ENCODE measurements at regions not wholly inside any gene's neighbourhood (a gene's known extent, or its start where the extent isn't known, plus 50 kb on each side); places are given as distances from the start of the nearest gene placed in this dataset.

- DNase-seq, result no peak
Observed at GRCh38 chr6:134744301-134744700, 205.6 kb downstream of the ALDH8A1 start.

DNA sequence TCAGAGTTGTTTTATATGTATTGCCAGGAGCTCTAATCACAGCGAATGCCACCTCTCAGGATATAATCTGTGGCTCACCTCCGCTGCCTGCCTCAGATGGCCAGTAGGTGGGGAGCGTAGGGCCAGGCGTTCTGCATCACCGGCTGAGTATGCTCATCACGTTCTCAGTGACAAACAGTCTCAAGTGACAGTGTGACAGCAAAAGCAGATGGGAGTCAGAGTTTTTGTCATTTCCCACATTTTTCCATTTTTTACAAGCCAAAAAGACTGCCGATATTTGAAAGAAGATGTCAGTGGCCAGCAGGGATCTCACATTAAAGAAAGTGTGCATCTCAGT lies 208.7 kb downstream of the ALDH8A1 start:
- DNase-seq, result peak in 36 of 56 donors; percentile 2 to 77 (median 21)

DNA sequence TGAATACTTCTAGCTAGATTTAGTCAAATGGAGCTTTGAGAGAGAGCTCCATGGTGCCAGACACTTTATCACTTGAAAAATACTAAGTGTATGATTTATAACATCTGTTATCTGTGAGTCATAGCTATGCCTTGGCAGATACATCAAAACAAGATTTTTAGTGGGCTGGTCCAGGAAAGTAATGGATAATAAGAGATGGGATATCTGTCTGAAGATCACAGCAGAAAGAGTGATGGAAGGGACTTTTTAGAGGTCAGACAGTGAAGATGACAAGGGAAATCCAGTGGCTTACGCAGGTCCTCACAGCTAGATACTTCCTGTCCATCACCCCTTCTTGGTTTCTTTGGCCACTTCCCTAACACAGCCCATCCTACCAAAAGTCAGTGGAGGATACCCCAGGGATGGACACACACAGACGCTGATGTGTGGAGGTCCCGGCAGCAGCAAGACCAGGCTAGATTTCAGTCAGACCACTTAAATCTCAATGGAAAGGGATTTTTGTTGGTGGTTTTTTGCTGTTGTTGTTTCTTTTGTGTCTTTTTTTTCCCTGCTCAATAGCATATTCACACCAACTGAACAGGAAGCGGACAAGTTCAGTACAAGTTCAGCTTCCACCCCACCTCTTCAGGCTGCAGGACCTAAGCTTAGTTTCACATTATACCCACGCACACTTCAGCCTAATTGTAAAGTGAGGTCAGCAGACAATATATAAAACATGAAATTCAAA lies 209.3 kb downstream of the ALDH8A1 start:
- peak in 3 of 56 donors; percentile 6 to 16 (median 8) for DNase-seq

GRCh38 chr6:134740027-134740373 lies 209.9 kb downstream of the ALDH8A1 start:
- DNase-seq, result peak in 1 of 56 donors; percentile 4

DNA sequence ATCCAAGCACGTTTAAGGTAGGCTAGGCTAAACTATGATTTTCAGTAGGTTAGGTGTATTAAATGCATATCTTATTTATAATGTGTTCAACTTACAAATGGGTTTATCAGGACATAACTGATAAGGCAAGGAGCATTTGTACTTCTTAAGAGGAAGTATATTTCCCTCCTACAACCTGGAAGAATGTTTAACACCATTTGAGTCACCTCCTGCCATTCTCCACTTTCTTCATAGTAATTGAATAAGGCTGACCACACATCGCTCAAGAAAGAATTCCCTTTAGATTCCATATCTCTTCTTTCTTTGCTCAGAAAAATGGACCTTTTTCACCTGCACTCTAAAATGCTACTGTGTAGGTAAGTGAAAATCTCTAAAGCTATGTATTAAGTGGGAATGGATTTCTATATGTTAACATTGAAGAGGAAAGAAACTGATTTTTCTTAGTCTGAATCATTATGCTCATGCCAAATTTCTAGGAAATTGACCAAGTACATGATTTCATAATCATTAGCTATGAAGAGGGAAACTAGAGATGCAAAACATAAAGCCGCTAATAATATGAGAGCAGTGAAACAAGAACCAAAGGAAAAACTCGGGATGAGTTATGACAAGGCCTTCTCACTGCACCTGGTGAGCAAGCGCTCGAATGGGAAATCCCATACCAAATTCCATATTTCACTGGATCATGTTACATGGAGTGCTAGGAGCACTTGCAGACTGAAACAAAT lies 210.4 kb downstream of the ALDH8A1 start:
- no peak for DNase-seq

- DNase-seq, result no peak
Observed at GRCh38 chr6:134738211-134738885, 211.6 kb downstream of the ALDH8A1 start.

DNA sequence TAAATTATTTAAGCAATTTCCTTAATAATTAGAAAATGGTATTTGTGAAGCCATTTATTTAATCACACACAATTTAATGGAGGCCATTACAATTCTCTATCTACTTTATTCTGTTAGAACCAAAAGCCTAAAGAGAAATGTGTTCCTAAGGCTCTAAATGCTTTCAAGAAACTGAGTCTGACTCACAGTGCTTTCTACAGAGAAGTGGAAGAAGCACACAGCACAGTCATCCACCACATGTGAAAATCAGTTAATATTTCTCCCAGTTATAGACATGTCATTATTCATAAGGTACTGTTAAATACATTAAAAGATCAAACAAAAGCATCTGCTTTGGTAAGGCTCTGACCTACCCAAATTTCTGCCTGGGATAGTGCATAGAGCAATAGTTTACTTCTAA lies 214.4 kb downstream of the ALDH8A1 start:
- no peak for DNase-seq

GRCh38 chr6:134734312-134734869 lies 215.5 kb downstream of the ALDH8A1 start:
- DNase-seq, result no peak

DNA sequence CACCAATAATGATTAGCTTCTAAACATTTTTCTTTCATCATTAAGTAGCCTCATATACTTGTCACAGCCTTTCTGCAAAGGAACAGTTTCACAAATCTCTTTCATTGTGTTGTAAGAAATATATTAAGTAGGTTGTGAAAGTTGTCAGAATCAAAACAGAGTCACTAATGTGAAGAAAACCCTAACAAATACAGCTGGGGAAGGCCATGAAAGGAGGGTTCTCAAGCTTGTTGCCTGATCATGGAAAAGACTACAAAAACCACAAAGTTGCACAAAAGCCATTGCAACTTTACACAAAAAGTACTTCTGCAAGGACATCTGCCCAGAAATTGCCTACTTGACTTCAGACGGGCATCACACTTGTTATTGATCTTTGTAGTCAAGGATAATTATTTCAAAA lies 216.1 kb downstream of the ALDH8A1 start:
- no peak for DNase-seq

DNA sequence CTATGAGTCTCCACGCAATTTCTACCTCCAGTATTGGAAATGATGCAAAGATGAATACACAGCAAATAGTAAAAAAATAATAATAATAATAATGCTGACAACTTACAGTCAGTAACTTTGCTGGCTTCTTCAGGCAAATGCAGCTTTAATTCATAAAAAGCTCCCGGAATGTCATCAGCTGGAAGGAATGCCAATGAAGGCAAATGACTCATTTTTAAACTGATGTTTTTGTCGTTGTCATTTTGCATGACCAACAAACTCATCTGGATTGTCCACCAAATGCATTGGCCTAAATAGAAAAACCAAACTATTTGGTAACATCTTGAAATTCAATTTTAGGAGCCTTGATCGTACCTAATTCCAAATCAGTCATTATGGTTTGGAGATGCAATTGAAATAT lies 217.1 kb downstream of the ALDH8A1 start:
- no peak for DNase-seq

GRCh38 chr6:134731615-134732014 lies 218.3 kb downstream of the ALDH8A1 start:
- no peak for DNase-seq

GRCh38 chr6:134730013-134730412 lies 219.9 kb downstream of the ALDH8A1 start:
- no peak for DNase-seq

DNA sequence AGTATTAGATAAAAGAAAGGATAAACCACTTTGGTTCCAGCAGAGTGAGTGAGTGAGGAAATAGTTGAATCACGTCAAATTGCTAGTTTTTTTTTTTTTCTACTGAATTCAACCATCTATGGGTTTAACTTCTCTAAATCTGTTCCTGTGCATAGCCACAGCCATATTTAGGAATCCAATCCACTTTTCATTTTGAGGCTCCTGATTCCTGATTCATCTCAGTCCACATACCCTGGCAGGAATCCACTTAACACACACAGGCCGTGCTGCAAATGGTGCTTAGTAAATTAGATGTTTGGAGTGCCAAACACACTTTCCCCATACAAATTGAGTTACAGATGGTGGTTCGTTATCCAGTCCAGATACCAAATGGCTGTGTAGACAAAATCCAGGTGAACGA lies 220.3 kb downstream of the ALDH8A1 start:
- DNase-seq, result no peak

- DNase-seq, result no peak
Observed at GRCh38 chr6:134727081-134727480, 222.8 kb downstream of the ALDH8A1 start.

GRCh38 chr6:134725590-134725989 lies 224.3 kb downstream of the ALDH8A1 start:
- DNase-seq, result no peak

DNA sequence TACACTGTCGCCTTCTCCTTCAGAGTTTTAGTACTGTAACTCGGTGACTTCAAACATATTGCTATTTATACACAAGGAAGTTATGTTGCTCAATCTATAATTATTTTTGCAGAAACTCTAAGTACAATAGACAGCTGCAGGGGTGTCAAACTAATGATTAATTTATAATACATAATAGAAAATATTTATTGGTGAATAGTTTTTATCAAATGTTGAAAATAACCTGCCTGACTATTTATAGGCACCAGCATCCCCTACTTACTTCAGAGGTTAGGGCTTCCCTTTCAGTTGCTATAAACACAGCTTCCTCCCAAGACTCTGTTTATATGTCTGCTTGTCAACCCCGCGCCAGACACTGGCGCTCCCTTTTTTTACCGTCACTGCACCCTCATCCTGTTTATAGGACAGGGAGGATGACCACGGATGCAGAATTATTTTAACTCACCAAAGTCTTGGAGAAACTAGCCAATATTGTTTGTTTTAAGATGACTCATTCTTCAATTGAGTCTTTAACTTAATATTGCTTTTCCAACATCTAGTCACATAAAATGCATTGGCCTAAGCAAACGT lies 225.0 kb downstream of the ALDH8A1 start:
- no peak for DNase-seq

DNA sequence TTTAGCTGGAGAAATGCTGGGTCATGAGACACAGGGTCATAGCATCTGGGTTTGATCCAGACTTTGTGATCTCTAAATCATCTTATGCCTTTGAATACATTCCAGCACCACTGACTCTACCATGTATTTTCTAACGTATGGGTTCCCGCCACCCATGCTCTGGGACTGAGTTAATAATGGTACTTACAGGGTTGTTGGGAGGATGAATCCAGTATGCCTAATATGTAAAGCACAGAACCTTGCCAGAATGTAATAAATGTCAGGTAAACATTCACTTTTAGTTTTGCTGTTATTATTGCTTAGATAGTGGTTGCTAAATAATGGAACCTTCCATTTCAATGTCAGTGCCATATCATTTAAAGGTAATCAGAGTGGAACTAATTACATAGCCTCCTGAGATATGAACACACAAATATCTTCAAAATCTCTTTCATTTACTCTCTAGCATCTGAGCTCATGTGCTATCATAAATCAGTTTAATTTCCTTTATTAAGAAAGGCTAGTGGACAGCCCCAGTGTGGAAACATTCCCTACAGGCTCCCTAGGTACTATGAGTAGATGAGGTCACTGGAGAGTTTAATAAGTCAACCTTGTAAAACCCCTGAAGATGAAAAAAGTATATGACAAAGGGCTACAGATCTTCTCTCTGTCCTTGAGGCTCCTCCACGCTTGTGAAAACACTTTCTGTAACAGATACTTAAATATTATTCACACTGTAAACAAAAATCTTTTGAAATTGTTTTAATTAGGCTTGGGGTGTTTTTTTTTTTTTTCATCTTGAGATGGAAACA lies 226.6 kb downstream of the ALDH8A1 start:
- no peak for DNase-seq

- no peak for DNase-seq
Observed at GRCh38 chr6:134722200-134722870, 227.6 kb downstream of the ALDH8A1 start.

GRCh38 chr6:134721060-134721405 lies 228.9 kb downstream of the ALDH8A1 start:
- DNase-seq, result no peak

GRCh38 chr6:134720353-134721059 lies 229.4 kb downstream of the ALDH8A1 start:
- peak in 3 of 56 donors; percentile 8 to 27 (median 9) for DNase-seq
